ENCODE measurements at regions not wholly inside any gene's neighbourhood (a gene's known extent, or its start where the extent isn't known, plus 50 kb on each side); places are given as distances from the start of the nearest gene placed in this dataset.

DNA sequence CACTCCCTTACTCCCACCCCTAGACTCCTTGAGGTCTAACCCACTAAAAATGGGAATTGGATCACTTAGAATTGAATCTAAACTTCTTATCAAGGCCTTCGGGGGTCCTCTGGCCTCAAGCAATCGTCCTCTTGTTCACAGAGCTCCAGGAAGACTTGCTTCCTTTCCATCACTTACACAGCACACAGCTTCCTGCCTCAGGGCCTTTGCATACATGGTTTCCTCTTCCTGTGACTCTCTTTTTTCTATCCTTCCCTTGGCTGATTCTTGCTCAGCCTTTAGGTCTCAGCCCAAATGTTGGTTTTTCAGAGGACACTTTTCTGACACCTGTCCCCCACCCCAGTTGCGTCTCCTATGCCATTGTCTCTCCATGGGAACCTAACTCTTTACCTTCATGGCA lies 50.0 kb upstream of the ALDH1B1 start:
- H3K9me3 ChIP-seq (ENCODE audit: control insufficient read depth, low read length): no peaks in the 10 kb centered on the region
- H3K4me1 ChIP-seq (ENCODE audit: control insufficient read depth, insufficient read depth, low read length, poor library complexity, severe bottlenecking): no peaks in the 10 kb centered on the region
- no peak overlapping the region for H3K4me3 ChIP-seq (ENCODE audit: insufficient read depth, low read depth, low read length, poor library complexity, severe bottlenecking)
- no peaks in the 10 kb centered on the region for H3K27me3 ChIP-seq (replicated peaks; ENCODE audit: control insufficient read depth, insufficient read depth, low read length, poor library complexity, severe bottlenecking)
- H3K36me3 ChIP-seq (ENCODE audit: control insufficient read depth, insufficient read depth, low read length): no peaks in the 10 kb centered on the region
- DNase-seq: no peak
- no peak overlapping the region for H3K27ac ChIP-seq (ENCODE audit: insufficient read depth, low read length, poor library complexity, severe bottlenecking)

DNA sequence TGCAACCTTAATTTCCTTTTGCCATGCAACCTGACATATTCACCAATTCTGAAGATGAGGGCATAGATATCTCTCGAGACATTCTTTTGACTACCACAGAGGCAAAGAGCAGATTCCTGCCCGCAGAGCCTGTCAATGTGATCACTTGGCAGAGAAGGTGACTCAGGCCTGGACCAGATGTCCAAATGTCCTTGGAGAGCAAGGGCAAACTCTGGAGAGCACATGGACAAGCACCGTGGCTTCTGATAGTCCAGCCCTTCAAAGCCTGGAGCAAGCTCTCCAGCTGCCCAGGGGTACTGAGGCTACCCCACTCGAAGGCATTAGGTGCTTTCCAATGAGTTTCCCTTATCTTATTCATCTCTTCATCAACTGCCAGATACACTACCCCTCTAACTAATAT lies 50.4 kb upstream of the ALDH1B1 start:
- H3K4me1 ChIP-seq (ENCODE audit: control insufficient read depth, insufficient read depth, low read length, poor library complexity, severe bottlenecking): no peaks in the 10 kb centered on the region
- H3K36me3 ChIP-seq (ENCODE audit: control insufficient read depth, insufficient read depth, low read length): no peaks in the 10 kb centered on the region
- no peak overlapping the region for H3K27ac ChIP-seq (ENCODE audit: insufficient read depth, low read length, poor library complexity, severe bottlenecking)
- no peak for DNase-seq
- no peaks in the 10 kb centered on the region for H3K27me3 ChIP-seq (replicated peaks; ENCODE audit: control insufficient read depth, insufficient read depth, low read length, poor library complexity, severe bottlenecking)
- H3K4me3 ChIP-seq (ENCODE audit: insufficient read depth, low read depth, low read length, poor library complexity, severe bottlenecking): no peak overlapping the region
- no peaks in the 10 kb centered on the region for H3K9me3 ChIP-seq (ENCODE audit: control insufficient read depth, low read length)

DNA sequence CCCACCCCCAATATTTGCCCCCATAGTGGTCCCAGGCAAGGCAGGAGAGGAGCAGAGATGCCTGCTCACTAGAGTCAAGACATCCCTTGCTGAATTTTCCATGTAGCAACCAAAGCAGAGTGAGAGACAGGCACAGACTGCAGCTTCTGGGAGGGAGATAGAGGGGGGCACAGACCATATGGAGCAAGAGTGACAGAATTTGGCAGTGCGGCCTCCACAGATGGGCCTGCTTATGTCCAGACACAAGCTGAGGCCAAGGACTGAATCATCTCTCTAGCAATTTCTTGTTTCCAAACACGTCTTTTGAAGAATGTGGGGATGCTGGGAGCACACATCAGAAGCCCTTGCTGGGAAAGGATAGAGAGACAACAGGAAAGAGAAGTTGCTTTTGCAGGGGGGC lies 53.0 kb upstream of the ALDH1B1 start:
- no peaks in the 10 kb centered on the region for H3K4me1 ChIP-seq (ENCODE audit: control insufficient read depth, insufficient read depth, low read length, poor library complexity, severe bottlenecking)
- no peaks in the 10 kb centered on the region for H3K36me3 ChIP-seq (ENCODE audit: control insufficient read depth, insufficient read depth, low read length)
- DNase-seq: no peak
- H3K27ac ChIP-seq (ENCODE audit: insufficient read depth, low read length, poor library complexity, severe bottlenecking): no peak overlapping the region
- H3K27me3 ChIP-seq (replicated peaks; ENCODE audit: control insufficient read depth, insufficient read depth, low read length, poor library complexity, severe bottlenecking): no peaks in the 10 kb centered on the region
- no peak overlapping the region for H3K4me3 ChIP-seq (ENCODE audit: insufficient read depth, low read depth, low read length, poor library complexity, severe bottlenecking)
- no peaks in the 10 kb centered on the region for H3K9me3 ChIP-seq (ENCODE audit: control insufficient read depth, low read length)

DNA sequence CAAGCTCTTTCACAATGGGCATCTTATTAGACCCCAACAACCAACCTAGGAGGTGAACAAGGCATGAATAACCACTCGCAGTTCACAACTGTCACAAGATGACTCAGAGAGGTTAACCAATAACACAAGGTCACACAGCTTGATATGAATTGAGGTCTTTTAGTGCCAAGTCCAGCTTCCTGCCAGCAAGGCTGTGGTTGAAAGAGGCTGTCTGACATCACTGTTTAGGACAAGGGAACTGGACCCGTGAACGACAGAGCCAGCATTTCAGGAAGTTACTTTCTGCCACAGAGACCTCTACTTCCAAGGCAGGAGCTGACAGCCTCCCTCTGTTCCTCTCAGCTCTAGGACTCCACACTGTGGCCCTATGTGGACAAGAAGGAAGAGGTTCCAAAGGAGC lies 53.4 kb upstream of the ALDH1B1 start:
- Histone ChIP-seq H3K27ac (ENCODE audit: insufficient read depth, low read length, poor library complexity, severe bottlenecking) (no peak overlapping the region), H3K9me3 (ENCODE audit: control insufficient read depth, low read length) (no peaks in the 10 kb centered on the region), H3K4me1 (ENCODE audit: control insufficient read depth, insufficient read depth, low read length, poor library complexity, severe bottlenecking) (no peaks in the 10 kb centered on the region), H3K36me3 (ENCODE audit: control insufficient read depth, insufficient read depth, low read length) (no peaks in the 10 kb centered on the region), H3K27me3 (replicated peaks; ENCODE audit: control insufficient read depth, insufficient read depth, low read length, poor library complexity, severe bottlenecking) (no peaks in the 10 kb centered on the region), H3K4me3 (ENCODE audit: insufficient read depth, low read depth, low read length, poor library complexity, severe bottlenecking) (no peak overlapping the region)
- DNase-seq: no peak

DNA sequence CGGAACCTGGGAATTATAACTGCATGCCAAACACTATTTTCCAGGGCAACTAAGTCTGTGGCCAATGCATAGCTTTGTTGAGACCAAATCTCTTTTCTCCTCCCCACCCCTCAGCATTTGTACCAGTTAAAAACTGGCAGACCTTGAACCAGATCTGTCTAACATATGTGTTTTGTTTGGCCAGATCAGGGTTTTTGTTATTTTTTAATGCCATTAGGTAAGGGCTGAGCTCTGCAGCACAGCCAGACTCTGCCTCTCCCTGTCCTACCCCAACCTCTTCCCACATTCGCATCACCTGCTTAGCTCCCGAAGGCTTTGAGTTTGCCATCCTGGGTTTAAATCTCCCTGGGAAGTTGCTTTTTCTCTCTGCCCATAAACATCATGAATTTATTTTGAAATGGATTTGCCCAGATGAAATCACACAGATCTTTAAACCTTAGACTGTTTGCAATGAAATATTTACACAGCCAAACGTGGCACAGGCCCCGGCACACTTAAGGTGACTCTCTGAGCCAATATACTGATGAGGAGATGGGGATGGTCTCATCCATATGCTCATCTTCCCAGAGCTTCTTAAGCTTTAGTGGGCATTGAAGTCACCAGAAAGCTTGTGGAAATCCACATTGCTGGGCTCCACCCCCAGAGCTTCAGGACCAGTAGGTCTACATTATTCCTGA lies 54.0 kb upstream of the ALDH1B1 start:
- H3K36me3 ChIP-seq (ENCODE audit: control insufficient read depth, insufficient read depth, low read length): no peaks in the 10 kb centered on the region
- H3K27me3 ChIP-seq (replicated peaks; ENCODE audit: control insufficient read depth, insufficient read depth, low read length, poor library complexity, severe bottlenecking): no peaks in the 10 kb centered on the region
- no peak for DNase-seq
- H3K4me1 ChIP-seq (ENCODE audit: control insufficient read depth, insufficient read depth, low read length, poor library complexity, severe bottlenecking): no peaks in the 10 kb centered on the region
- no peaks in the 10 kb centered on the region for H3K9me3 ChIP-seq (ENCODE audit: control insufficient read depth, low read length)
- no peak overlapping the region for H3K27ac ChIP-seq (ENCODE audit: insufficient read depth, low read length, poor library complexity, severe bottlenecking)
- H3K4me3 ChIP-seq (ENCODE audit: insufficient read depth, low read depth, low read length, poor library complexity, severe bottlenecking): no peak overlapping the region

DNA sequence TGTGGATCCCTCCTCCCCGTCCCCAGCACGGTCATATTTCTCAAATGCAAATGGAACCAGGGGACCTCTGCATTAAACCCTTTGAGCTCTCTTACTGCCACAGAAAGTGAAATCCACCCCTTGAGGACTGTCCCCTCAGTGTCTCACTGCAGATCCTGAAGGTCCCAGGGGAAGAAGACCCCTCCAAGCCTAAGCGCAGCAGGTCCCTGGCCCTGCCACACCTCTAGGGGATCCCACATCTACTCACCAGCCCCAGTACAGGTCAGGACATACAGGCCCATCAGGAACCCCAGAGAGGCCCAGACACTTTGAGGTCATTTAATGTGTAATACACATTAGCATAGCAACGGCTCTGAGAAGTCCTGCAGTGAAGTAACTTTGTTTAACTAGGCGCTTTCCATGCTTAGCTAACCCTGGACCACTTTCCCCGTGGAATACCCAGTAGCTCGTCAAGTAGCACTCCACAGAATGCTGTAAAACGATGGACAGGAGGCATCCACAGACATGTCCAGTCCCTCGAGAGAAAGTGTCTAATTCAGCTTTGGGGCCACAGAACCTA lies 54.7 kb upstream of the ALDH1B1 start:
- no peak overlapping the region for H3K4me3 ChIP-seq (ENCODE audit: insufficient read depth, low read depth, low read length, poor library complexity, severe bottlenecking)

DNA sequence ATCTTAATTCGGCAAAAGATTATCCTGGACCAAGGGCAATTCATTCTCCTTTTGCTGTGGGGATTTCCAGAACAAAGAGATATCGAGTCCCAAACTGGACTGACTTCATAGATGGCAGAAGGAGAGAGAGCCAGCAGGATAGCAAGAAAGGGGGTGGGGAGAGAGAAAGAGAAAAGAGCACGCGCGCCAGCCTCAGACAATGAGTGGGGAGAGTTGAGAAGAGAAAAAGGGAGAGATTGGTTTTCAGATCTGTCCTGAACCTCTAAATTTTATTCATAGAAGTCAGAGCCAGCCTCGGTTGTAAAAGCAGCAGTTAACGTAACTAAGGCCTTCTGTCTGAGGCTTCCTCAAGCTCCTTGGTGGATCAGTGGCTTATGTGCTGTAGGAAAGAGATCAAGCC lies 55.3 kb upstream of the ALDH1B1 start:
- DNase-seq: no peak
- no peak overlapping the region for H3K27ac ChIP-seq (ENCODE audit: insufficient read depth, low read length, poor library complexity, severe bottlenecking)
- H3K4me1 ChIP-seq (ENCODE audit: control insufficient read depth, insufficient read depth, low read length, poor library complexity, severe bottlenecking): no peaks in the 10 kb centered on the region
- no peaks in the 10 kb centered on the region for H3K27me3 ChIP-seq (replicated peaks; ENCODE audit: control insufficient read depth, insufficient read depth, low read length, poor library complexity, severe bottlenecking)
- H3K4me3 ChIP-seq (ENCODE audit: insufficient read depth, low read depth, low read length, poor library complexity, severe bottlenecking): no peak overlapping the region
- H3K9me3 ChIP-seq (ENCODE audit: control insufficient read depth, low read length): no peaks in the 10 kb centered on the region
- no peaks in the 10 kb centered on the region for H3K36me3 ChIP-seq (ENCODE audit: control insufficient read depth, insufficient read depth, low read length)

More for the DNA sequence above, 54.7 kb upstream of the ALDH1B1 start:
- DNase-seq: no peak
- Histone ChIP-seq H3K9me3 (ENCODE audit: control insufficient read depth, low read length) (no peaks in the 10 kb centered on the region), H3K36me3 (ENCODE audit: control insufficient read depth, insufficient read depth, low read length) (no peaks in the 10 kb centered on the region), H3K27me3 (replicated peaks; ENCODE audit: control insufficient read depth, insufficient read depth, low read length, poor library complexity, severe bottlenecking) (no peaks in the 10 kb centered on the region), H3K4me1 (ENCODE audit: control insufficient read depth, insufficient read depth, low read length, poor library complexity, severe bottlenecking) (no peaks in the 10 kb centered on the region), H3K27ac (ENCODE audit: insufficient read depth, low read length, poor library complexity, severe bottlenecking) (no peak overlapping the region)

DNA sequence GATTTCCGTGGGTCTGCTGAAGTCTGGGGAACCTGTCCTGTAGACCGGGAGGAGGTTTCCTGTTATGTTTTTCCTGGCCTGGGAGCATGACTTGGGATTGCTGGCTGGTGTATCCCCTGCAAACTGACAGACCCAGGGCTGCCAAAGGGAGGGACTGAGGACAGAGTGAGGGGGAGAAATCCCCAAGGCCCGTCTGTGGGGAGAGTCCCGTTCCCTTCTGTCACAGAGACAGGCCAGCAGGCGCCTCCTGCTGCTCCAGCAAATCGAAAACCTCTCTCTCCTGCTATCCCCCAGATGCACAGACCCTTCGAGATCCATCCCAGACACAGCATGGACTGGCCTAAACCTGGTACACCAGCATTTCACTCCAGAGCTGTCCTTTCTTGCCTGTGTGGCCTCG lies 56.2 kb upstream of the ALDH1B1 start:
- Histone ChIP-seq H3K4me1 (ENCODE audit: control insufficient read depth, insufficient read depth, low read length, poor library complexity, severe bottlenecking) (no peaks in the 10 kb centered on the region), H3K36me3 (ENCODE audit: control insufficient read depth, insufficient read depth, low read length) (no peaks in the 10 kb centered on the region), H3K27ac (ENCODE audit: insufficient read depth, low read length, poor library complexity, severe bottlenecking) (no peak overlapping the region), H3K9me3 (ENCODE audit: control insufficient read depth, low read length) (no peaks in the 10 kb centered on the region), H3K4me3 (ENCODE audit: insufficient read depth, low read depth, low read length, poor library complexity, severe bottlenecking) (no peak overlapping the region), H3K27me3 (replicated peaks; ENCODE audit: control insufficient read depth, insufficient read depth, low read length, poor library complexity, severe bottlenecking) (no peaks in the 10 kb centered on the region)
- no peak for DNase-seq

DNA sequence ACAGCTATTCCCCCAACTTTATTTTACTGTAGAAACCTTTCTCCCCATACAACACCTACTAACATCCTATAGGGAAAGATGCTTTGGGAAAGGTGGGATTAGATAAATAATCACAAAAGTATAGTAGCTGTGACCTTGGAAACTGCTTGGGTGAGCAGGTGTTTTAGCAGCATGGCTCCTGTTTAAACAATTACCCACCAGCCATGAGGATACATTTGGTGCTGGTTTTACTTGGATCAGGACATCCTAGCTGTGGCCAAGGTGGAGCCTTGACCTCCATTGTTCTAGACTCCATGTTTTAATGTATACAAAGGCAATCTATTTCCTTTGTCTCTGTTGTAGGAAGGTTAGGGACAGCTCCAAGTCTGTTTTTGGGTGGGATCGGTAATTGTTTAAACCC lies 56.8 kb upstream of the ALDH1B1 start:
- DNase-seq: no peak
- Histone ChIP-seq H3K27me3 (replicated peaks; ENCODE audit: control insufficient read depth, insufficient read depth, low read length, poor library complexity, severe bottlenecking) (no peaks in the 10 kb centered on the region), H3K4me1 (ENCODE audit: control insufficient read depth, insufficient read depth, low read length, poor library complexity, severe bottlenecking) (no peaks in the 10 kb centered on the region)

DNA sequence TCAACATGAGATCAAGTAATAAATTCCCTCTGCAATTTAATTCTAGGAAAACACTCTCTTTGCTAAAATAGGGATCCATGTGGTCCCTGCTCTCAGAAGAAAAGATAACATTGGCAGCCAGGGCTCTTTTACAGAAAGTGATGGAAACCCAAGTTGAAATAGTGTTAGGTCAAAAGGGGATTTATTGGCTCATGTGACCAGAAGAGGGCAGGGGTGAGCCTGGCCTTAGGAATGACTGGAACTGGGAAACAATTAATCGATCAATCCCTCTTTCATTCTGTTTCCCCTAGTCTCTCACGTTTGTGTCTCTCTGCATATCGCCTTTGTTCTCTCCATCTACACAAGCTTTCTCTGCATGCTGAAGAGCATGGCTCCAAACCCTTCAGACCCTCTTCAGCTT lies 58.3 kb upstream of the ALDH1B1 start:
- Histone ChIP-seq H3K27ac (ENCODE audit: insufficient read depth, low read length, poor library complexity, severe bottlenecking) (no peak overlapping the region), H3K4me1 (ENCODE audit: control insufficient read depth, insufficient read depth, low read length, poor library complexity, severe bottlenecking) (no peaks in the 10 kb centered on the region), H3K9me3 (ENCODE audit: control insufficient read depth, low read length) (no peaks in the 10 kb centered on the region), H3K36me3 (ENCODE audit: control insufficient read depth, insufficient read depth, low read length) (no peaks in the 10 kb centered on the region), H3K27me3 (replicated peaks; ENCODE audit: control insufficient read depth, insufficient read depth, low read length, poor library complexity, severe bottlenecking) (no peaks in the 10 kb centered on the region), H3K4me3 (ENCODE audit: insufficient read depth, low read depth, low read length, poor library complexity, severe bottlenecking) (no peak overlapping the region)
- DNase-seq: no peak

More for the DNA sequence above, 56.8 kb upstream of the ALDH1B1 start:
- H3K27ac ChIP-seq (ENCODE audit: insufficient read depth, low read length, poor library complexity, severe bottlenecking): no peak overlapping the region
- H3K36me3 ChIP-seq (ENCODE audit: control insufficient read depth, insufficient read depth, low read length): no peaks in the 10 kb centered on the region
- H3K9me3 ChIP-seq (ENCODE audit: control insufficient read depth, low read length): no peaks in the 10 kb centered on the region
- H3K4me3 ChIP-seq (ENCODE audit: insufficient read depth, low read depth, low read length, poor library complexity, severe bottlenecking): no peak overlapping the region
